ENCODE measurements at regions not wholly inside any gene's neighbourhood (a gene's known extent, or its start where the extent isn't known, plus 50 kb on each side); places are given as distances from the start of the nearest gene placed in this dataset.

DNA sequence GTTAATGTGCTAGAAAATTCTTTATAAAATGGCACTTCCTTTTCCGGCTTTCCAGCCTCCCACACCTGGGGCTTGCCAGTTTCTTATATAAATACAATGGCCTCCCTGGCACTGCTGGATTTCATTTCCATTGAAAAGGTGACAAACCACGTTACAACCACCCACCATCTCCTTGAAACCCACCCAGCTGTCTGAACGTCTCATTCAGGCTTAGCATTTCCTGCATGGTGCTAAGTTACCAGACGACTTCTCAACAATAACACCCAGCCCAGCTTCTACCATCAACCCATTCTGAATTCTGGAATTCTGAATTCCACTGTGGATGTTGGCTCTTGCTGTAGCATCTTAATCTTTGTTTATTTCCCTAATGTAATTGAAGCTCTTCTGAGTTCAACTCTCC is 499.8 kb upstream of the CELF2 start:
- BruUV-seq (replicated peaks), result no TSS peak
- Histone ChIP-seq H3K4me2 (ENCODE audit: insufficient read depth, low read length) (no peak overlapping the region), H3K9me1 (replicated peaks; ENCODE audit: control insufficient read depth, extremely low read depth, insufficient read depth, low read length) (no peaks in the 10 kb centered on the region), H3K4me1 (ENCODE audit: control insufficient read depth, extremely low read depth, insufficient read depth, low read length) (no peaks in the 10 kb centered on the region), H2AFZ (ENCODE audit: low read depth, low read length) (no peak overlapping the region), H3K4me3 (replicated peaks in 1 of 3; ENCODE audit: insufficient read depth in 1 of 3, low read depth in 1 of 3, low read length in 3 of 3) (no peak overlapping the region), H3K79me2 (ENCODE audit: control insufficient read depth, insufficient read depth, low read length) (no peaks in the 10 kb centered on the region), H3K9me3 (replicated peaks; ENCODE audit: control insufficient read depth, insufficient read depth, low read length) (no peaks in the 10 kb centered on the region), H4K20me1 (replicated peaks; ENCODE audit: control insufficient read depth, extremely low read depth, insufficient read depth, low read length) (no peaks in the 10 kb centered on the region), H3K27me3 (ENCODE audit: control insufficient read depth in 2 of 2, insufficient read depth in 2 of 2, low read length in 2 of 2) (peaks cover 4 to 5% of the 10 kb centered on the region in 2 experiments), H3K27ac (ENCODE audit: insufficient read depth, low read depth, low read length) (no peak overlapping the region), H3K36me3 (ENCODE audit: control insufficient read depth in 2 of 2, extremely low read depth in 1 of 2, insufficient read depth in 2 of 2, low read length in 2 of 2) (no peaks in the 10 kb centered on the region), H3K9ac (replicated peaks; ENCODE audit: extremely low read depth, insufficient read depth, low read length) (no peak overlapping the region)
- DNase-seq (ENCODE audit: low read depth, low spot score) (no peak), FAIRE-seq (no peak)
- dilution Hi-C loops (cut with MboI; ENCODE audit: extremely low pct_ligation_motif_present, low sequenced_read_pairs), result no loop called here
- TF ChIP-seq JUN (IDR thresholded peaks at IDR 0.05; ENCODE audit: borderline replicate concordance, insufficient read depth, insufficient read length, low read depth) (no peak), MYC (IDR thresholded peaks at IDR 0.05; ENCODE audit: low read depth, low read length) (no peak), POLR2AphosphoS5 (IDR thresholded peaks at IDR 0.05; ENCODE audit: insufficient read depth, low read depth, low read length) (no peak), MAX (IDR thresholded peaks at IDR 0.05; ENCODE audit: insufficient read depth, insufficient read length) (no peak), CTCF (IDR thresholded peaks at IDR 0.05; ENCODE audit: extremely low read depth in 1 of 2, insufficient read depth in 1 of 2, low read depth in 1 of 2, low read length in 2 of 2) (no peak), EZH2 (IDR thresholded peaks at IDR 0.05; ENCODE audit: borderline replicate concordance, low read depth, low read length, severe bottlenecking) (no peak), POLR2A (IDR thresholded peaks at IDR 0.05; ENCODE audit: low read depth, low read length) (no peak), FOS (IDR thresholded peaks at IDR 0.05; ENCODE audit: borderline replicate concordance, insufficient read depth, low read length) (no peak), GATA2 (IDR thresholded peaks at IDR 0.05; ENCODE audit: insufficient read depth, insufficient read length, low read depth, low read length) (no peak)
- ChIA-PET POLR2A (no interaction called here), CTCF (interaction anchor here (1.1 kb wide), 1 partner anchor 518 kb away, joined by 3 read pairs; no protein-coding TSS in a partner anchor)
- intact Hi-C loops (cut with micrococcal nuclease), result no loop called here

Measured in endothelial cell of umbilical vein (primary cell).